ENCODE measurements at regions not wholly inside any gene's neighbourhood (a gene's known extent, or its start where the extent isn't known, plus 50 kb on each side); places are given as distances from the start of the nearest gene placed in this dataset.

DNA sequence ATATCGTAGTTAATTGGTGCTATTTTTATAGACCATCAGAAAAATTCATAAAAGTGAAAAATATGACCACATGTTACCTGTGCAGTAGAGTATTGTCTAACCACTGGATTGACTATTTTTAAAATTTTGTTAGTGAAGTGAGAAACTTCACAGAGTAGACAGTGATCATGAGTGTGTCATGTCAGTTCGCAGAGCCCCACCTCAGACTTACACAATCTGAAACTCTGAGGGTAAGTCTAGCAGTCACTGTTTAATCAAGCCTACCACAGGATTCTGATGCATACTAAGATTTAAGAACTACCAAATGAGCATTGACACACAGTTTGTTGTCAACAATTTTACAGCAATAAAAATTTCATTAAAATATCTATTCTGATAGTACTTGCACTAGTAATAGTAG lies 552.9 kb upstream of the SUCLG2 start:
- Histone ChIP-seq H3K27ac (replicated peaks) (no peak overlapping the region), H3K4me3 (replicated peaks; ENCODE audit: insufficient read depth, low read length) (no peak overlapping the region)
- TF ChIP-seq, protein P1, sequence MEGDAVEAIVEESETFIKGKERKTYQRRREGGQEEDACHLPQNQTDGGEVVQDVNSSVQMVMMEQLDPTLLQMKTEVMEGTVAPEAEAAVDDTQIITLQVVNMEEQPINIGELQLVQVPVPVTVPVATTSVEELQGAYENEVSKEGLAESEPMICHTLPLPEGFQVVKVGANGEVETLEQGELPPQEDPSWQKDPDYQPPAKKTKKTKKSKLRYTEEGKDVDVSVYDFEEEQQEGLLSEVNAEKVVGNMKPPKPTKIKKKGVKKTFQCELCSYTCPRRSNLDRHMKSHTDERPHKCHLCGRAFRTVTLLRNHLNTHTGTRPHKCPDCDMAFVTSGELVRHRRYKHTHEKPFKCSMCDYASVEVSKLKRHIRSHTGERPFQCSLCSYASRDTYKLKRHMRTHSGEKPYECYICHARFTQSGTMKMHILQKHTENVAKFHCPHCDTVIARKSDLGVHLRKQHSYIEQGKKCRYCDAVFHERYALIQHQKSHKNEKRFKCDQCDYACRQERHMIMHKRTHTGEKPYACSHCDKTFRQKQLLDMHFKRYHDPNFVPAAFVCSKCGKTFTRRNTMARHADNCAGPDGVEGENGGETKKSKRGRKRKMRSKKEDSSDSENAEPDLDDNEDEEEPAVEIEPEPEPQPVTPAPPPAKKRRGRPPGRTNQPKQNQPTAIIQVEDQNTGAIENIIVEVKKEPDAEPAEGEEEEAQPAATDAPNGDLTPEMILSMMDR (IDR thresholded peaks at IDR 0.05; ENCODE audit: insufficient read depth, low read length), result no peak
- no peak for TF ChIP-seq POLR2AphosphoS5 (IDR thresholded peaks at IDR 0.05; ENCODE audit: low read depth)
- TF ChIP-seq SPI1 (IDR thresholded peaks at IDR 0.05; ENCODE audit: borderline replicate concordance, low read depth), result no peak
- TF ChIP-seq, protein P2, sequence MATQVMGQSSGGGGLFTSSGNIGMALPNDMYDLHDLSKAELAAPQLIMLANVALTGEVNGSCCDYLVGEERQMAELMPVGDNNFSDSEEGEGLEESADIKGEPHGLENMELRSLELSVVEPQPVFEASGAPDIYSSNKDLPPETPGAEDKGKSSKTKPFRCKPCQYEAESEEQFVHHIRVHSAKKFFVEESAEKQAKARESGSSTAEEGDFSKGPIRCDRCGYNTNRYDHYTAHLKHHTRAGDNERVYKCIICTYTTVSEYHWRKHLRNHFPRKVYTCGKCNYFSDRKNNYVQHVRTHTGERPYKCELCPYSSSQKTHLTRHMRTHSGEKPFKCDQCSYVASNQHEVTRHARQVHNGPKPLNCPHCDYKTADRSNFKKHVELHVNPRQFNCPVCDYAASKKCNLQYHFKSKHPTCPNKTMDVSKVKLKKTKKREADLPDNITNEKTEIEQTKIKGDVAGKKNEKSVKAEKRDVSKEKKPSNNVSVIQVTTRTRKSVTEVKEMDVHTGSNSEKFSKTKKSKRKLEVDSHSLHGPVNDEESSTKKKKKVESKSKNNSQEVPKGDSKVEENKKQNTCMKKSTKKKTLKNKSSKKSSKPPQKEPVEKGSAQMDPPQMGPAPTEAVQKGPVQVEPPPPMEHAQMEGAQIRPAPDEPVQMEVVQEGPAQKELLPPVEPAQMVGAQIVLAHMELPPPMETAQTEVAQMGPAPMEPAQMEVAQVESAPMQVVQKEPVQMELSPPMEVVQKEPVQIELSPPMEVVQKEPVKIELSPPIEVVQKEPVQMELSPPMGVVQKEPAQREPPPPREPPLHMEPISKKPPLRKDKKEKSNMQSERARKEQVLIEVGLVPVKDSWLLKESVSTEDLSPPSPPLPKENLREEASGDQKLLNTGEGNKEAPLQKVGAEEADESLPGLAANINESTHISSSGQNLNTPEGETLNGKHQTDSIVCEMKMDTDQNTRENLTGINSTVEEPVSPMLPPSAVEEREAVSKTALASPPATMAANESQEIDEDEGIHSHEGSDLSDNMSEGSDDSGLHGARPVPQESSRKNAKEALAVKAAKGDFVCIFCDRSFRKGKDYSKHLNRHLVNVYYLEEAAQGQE (IDR thresholded peaks at IDR 0.05; ENCODE audit: insufficient replicate concordance, low read depth), result no peak
- TF ChIP-seq GABPA (IDR thresholded peaks at IDR 0.05; ENCODE audit: low read depth), result no peak

DNA sequence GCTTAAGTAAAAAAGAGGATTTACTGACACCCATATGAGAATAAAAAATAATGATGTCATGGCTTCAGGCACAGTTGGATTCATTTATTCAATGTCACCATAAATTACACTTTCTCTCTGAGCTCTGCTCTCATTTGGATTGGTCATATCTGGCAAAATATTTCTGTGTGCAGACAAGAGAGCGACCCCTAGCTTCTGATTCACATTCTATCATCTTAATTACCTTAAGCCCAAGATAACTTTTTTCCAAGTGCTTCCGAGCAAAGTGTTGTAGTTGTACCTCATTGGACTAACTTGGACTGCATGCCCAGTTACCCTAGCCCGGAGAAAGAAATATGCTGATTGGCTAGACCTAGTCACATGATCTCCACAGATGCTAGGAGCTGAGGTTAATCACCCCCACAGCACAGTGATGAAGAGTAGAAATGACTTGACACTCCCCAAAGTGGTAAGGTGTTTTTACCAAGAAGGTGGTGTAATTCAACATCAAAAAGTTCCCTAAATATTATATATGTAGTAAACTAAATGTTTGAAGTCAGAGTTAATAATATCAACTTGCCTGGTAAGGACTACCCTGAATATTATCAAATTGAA lies 552.2 kb upstream of the SUCLG2 start:
- DNase-seq (ENCODE audit: low read depth in 1 of 2, low spot score in 1 of 2), result no peak
- Histone ChIP-seq H3K4me3 (replicated peaks; ENCODE audit: insufficient read depth, low read length) (no peak overlapping the region), H3K27me3 (ENCODE audit: insufficient read depth, poor library complexity, severe bottlenecking) (no peaks in the 10 kb centered on the region), H3K27ac (replicated peaks) (no peak overlapping the region)
- TF ChIP-seq POLR2AphosphoS5 (IDR thresholded peaks at IDR 0.05; ENCODE audit: low read depth) (no peak), GABPA (IDR thresholded peaks at IDR 0.05; ENCODE audit: low read depth) (no peak), SPI1 (IDR thresholded peaks at IDR 0.05; ENCODE audit: borderline replicate concordance, low read depth) (no peak)
- TF ChIP-seq, protein P2 (IDR thresholded peaks at IDR 0.05; ENCODE audit: insufficient replicate concordance, low read depth), result no peak
- TF ChIP-seq, protein P1 (IDR thresholded peaks at IDR 0.05; ENCODE audit: insufficient read depth, low read length), result no peak

More for the DNA sequence above, 552.9 kb upstream of the SUCLG2 start:
- H3K27me3 ChIP-seq (ENCODE audit: insufficient read depth, poor library complexity, severe bottlenecking), result no peaks in the 10 kb centered on the region
- no peak for DNase-seq (ENCODE audit: low read depth in 1 of 2, low spot score in 1 of 2)

DNA sequence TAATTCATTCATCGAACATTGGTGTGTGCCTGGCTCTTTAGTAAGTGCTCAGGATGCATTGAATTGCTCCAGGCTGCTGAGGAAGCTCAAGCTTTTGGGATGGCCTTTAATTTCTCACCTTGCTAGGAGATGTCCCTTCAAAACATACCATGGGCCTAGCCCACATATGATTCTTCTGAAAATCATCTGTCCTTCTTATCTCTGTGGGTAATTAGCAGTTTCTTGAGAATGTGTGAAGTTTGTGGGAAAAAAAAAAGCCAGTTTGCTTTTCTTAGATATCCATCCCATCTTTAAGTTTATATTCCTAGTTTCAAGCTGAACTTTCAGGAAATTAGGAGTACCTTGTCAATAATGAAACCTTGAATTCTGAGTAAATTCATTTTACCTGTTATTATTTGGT lies 532.3 kb upstream of the SUCLG2 start:
- Histone ChIP-seq H3K27me3 (ENCODE audit: insufficient read depth, poor library complexity, severe bottlenecking) (no peaks in the 10 kb centered on the region), H3K27ac (replicated peaks) (no peak overlapping the region), H3K4me3 (replicated peaks; ENCODE audit: insufficient read depth, low read length) (no peak overlapping the region)
- DNase-seq (ENCODE audit: low read depth in 1 of 2, low spot score in 1 of 2), result no peak
- TF ChIP-seq SPI1 (IDR thresholded peaks at IDR 0.05; ENCODE audit: borderline replicate concordance, low read depth), result no peak
- TF ChIP-seq, protein P1 (IDR thresholded peaks at IDR 0.05; ENCODE audit: insufficient read depth, low read length), result no peak
- TF ChIP-seq POLR2AphosphoS5 (IDR thresholded peaks at IDR 0.05; ENCODE audit: low read depth), result no peak
- TF ChIP-seq GABPA (IDR thresholded peaks at IDR 0.05; ENCODE audit: low read depth), result no peak
- TF ChIP-seq, protein P2 (IDR thresholded peaks at IDR 0.05; ENCODE audit: insufficient replicate concordance, low read depth), result no peak
